A172 (cell line): ENCODE measurements at regions not wholly inside any gene's neighbourhood (a gene's known extent, or its start where the extent isn't known, plus 50 kb on each side); places are given as distances from the start of the nearest gene placed in this dataset.
"Not testable (repeated sequence)": the region's sequence is repeated elsewhere in the genome, so short reads cannot be mapped to it uniquely, and the experiment has no call there.

Experiments
- DNase-seq: peaks from one replicate; pipeline ENCODE4 v3.0.0-alpha.2; 2015; ENCODE audit warnings: low spot score

GRCh38 chr3:153746211-153746610, 375.0 kb upstream of the ARHGEF26 start:
- DNase-seq, result no peak

GRCh38 chr3:153749070-153749610, 372.1 kb upstream of the ARHGEF26 start:
- no peak for DNase-seq

- DNase-seq, result no peak
These were observed 368.7 kb upstream of the ARHGEF26 start for GRCh38 chr3:153752405-153753027.

- DNase-seq, result no peak
These were observed 368.2 kb upstream of the ARHGEF26 start for GRCh38 chr3:153753035-153753434.

GRCh38 chr3:153756816-153757215, 364.4 kb upstream of the ARHGEF26 start:
- DNase-seq, result no peak

GRCh38 chr3:153757839-153758238, 363.4 kb upstream of the ARHGEF26 start:
- DNase-seq, result no peak

GRCh38 chr3:153760948-153761347, 360.2 kb upstream of the ARHGEF26 start:
- no peak for DNase-seq

- no peak for DNase-seq
These were observed 358.6 kb upstream of the ARHGEF26 start for GRCh38 chr3:153762411-153763235.

- DNase-seq, result no peak
These were observed 353.3 kb upstream of the ARHGEF26 start for GRCh38 chr3:153767601-153768560.

- peak; percentile 55 for DNase-seq
These were observed 352.4 kb upstream of the ARHGEF26 start for GRCh38 chr3:153768561-153769469.

- no peak for DNase-seq
These were observed 338.1 kb upstream of the ARHGEF26 start for GRCh38 chr3:153783106-153783505.

GRCh38 chr3:153783741-153784480, 337.3 kb upstream of the ARHGEF26 start:
- DNase-seq, result no peak

GRCh38 chr3:153785901-153786300, 335.3 kb upstream of the ARHGEF26 start:
- DNase-seq, result no peak

- DNase-seq, result no peak
These were observed 331.8 kb upstream of the ARHGEF26 start for GRCh38 chr3:153789380-153789779.

- not testable (repeated sequence) for DNase-seq
These were observed 324.1 kb upstream of the ARHGEF26 start for GRCh38 chr3:153797056-153797455.

- DNase-seq, result no peak
These were observed 312.1 kb upstream of the ARHGEF26 start for GRCh38 chr3:153809097-153809496.

- DNase-seq, result no peak
These were observed 302.9 kb upstream of the ARHGEF26 start for GRCh38 chr3:153818338-153818737.

GRCh38 chr3:153820035-153820434, 301.2 kb upstream of the ARHGEF26 start:
- no peak for DNase-seq

- DNase-seq, result peak; percentile 66
These were observed 292.8 kb upstream of the ARHGEF26 start for GRCh38 chr3:153828346-153828745.

GRCh38 chr3:153829606-153830170, 291.5 kb upstream of the ARHGEF26 start:
- DNase-seq, result peak; percentile 68
